Keratinocyte (primary cell): ENCODE measurements at regions not wholly inside any gene's neighbourhood (a gene's known extent, or its start where the extent isn't known, plus 50 kb on each side); places are given as distances from the start of the nearest gene placed in this dataset.

Experiments
- DNase-seq: peaks from one replicate; pipeline ENCODE4 v3.0.0-alpha.2; 2011; ENCODE audit warnings: low read depth, missing footprints, low spot score
- FAIRE-seq: peaks from 2 replicates; lab custom pipeline; 2011; peaks lifted over from hg19 to GRCh38; lab: Jason Lieb, UNC
- H2AFZ ChIP-seq: 2 replicates; pipeline ENCODE4 v1.6.0; 2012; ENCODE audit warnings: low read length, control low read depth, inconsistent platforms; ENCODE audit not compliant: control insufficient read depth
- H3K27ac ChIP-seq: 2 replicates; pipeline ENCODE4 v1.5.1; 2011; ENCODE audit warnings: low read length; ENCODE audit not compliant: control insufficient read depth, insufficient read depth
- H3K27me3 ChIP-seq: 3 replicates; pipeline ENCODE4 v1.6.0; 2011; ENCODE audit warnings: low read length; ENCODE audit not compliant: control insufficient read depth, insufficient read depth; ENCODE audit errors: extremely low read depth
- H3K36me3 ChIP-seq, 2 experiments: 2 replicates in 1 of 2; 3 replicates in 1 of 2; pipeline ENCODE4 v1.5.1; 2011; ENCODE audit warnings: low read length in 2 of 2, mild to moderate bottlenecking in 1 of 2; ENCODE audit not compliant: control insufficient read depth in 2 of 2, insufficient read depth in 2 of 2; ENCODE audit errors: extremely low read depth in 1 of 2
- H3K4me1 ChIP-seq: 3 replicates; pipeline ENCODE4 v1.5.1; 2011; ENCODE audit warnings: low read length; ENCODE audit not compliant: control insufficient read depth, insufficient read depth; ENCODE audit errors: extremely low read depth
- H3K4me2 ChIP-seq: 3 replicates; pipeline ENCODE4 v1.6.0; 2011; ENCODE audit warnings: low read depth, low read length; ENCODE audit not compliant: control insufficient read depth, insufficient read depth; ENCODE audit errors: extremely low read depth
- H3K4me3 ChIP-seq, 3 experiments: fragments of 200-600 bp in 1 of 3; sonication (generic) in 1 of 3; 2 replicates in 2 of 3; 3 replicates in 1 of 3; pipeline ENCODE4 v1.5.1; 2011 to 2016; ENCODE audit warnings: low read length in 3 of 3, mild to moderate bottlenecking in 3 of 3, control low read depth in 2 of 3, inconsistent platforms in 1 of 3, low read depth in 1 of 3, mixed read lengths in 1 of 3, mixed run types in 1 of 3, moderate library complexity in 1 of 3; ENCODE audit not compliant: control insufficient read depth in 2 of 3, insufficient read depth in 2 of 3; ENCODE audit errors: extremely low read depth in 1 of 3
- H3K79me2 ChIP-seq: 2 replicates; pipeline ENCODE4 v1.6.0; 2012; ENCODE audit warnings: low read length; ENCODE audit not compliant: control insufficient read depth, insufficient read depth
- H3K9ac ChIP-seq: 3 replicates; pipeline ENCODE4 v1.6.0; 2011; ENCODE audit warnings: low read length; ENCODE audit not compliant: control insufficient read depth, insufficient read depth; ENCODE audit errors: extremely low read depth
- H3K9me1 ChIP-seq: 3 replicates; pipeline ENCODE4 v1.6.0; 2011; ENCODE audit warnings: low read length; ENCODE audit not compliant: control insufficient read depth, insufficient read depth; ENCODE audit errors: extremely low read depth
- H3K9me3 ChIP-seq: 2 replicates; pipeline ENCODE4 v1.5.1; 2012; ENCODE audit warnings: low read depth, low read length; ENCODE audit not compliant: control insufficient read depth
- H4K20me1 ChIP-seq: 3 replicates; pipeline ENCODE4 v1.6.0; 2011; ENCODE audit warnings: low read length; ENCODE audit not compliant: control insufficient read depth, insufficient read depth; ENCODE audit errors: extremely low read depth
- EZH2 ChIP-seq: IDR thresholded peaks from one replicate; pipeline ENCODE4 v1.6.1; 2012; ENCODE audit warnings: inconsistent platforms, mild to moderate bottlenecking, low read length, moderate library complexity
- dilution Hi-C: fragments of 300-500 bp; cut with MboI; formaldehyde crosslinking; loops from one replicate; pipeline ENCODE4 v1.7.0; 2020; ENCODE audit warnings: low sequenced_read_pairs; ENCODE audit not compliant: extremely low pct_ligation_motif_present
- TF ChIP-seq, protein P1 (sequence below), 3 experiments: IDR thresholded peaks in 1 of 3; conservative IDR thresholded peaks in 1 of 3; optimal IDR thresholded peaks in 1 of 3; 2 replicates in 2 of 3; 3 replicates in 1 of 3; pipeline versions ENCODE3 to v1.5.1; 2011; ENCODE audit warnings: low read length in 3 of 3, mild to moderate bottlenecking in 3 of 3, moderate library complexity in 2 of 3, control low read depth in 1 of 3, inconsistent platforms in 1 of 3; ENCODE audit not compliant: insufficient read depth in 2 of 3; ENCODE audit errors: extremely low read depth in 1 of 3

DNA sequence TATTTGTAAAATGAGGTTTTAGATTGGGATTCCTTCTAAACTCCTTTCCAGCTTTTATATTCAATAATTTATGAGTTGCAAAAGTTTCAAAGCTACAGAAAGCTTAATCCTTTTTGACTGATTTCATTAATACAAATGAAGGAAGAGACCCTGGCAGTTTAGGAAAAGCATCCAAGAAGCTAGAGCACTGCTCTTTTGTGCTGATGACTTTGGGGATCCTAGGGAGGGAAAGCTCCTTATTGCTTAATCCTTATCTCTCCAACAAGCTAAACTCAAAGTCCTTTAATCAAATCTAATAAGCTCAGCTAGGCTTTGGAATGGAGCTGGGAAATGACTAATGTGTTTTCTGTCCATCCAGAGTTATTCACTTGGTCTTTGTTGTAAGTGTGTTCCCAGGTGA lies 285.4 kb downstream of the ACTR3B start:
- dilution Hi-C loops = no loop called here
- Histone ChIP-seq H3K4me2 (no peak overlapping the region), H3K4me1 (no peaks in the 10 kb centered on the region), H3K36me3 (no peaks in the 10 kb centered on the region), H3K9me1 (no peaks in the 10 kb centered on the region), H3K27ac (no peak overlapping the region), H3K9ac (no peak overlapping the region), H3K4me3 (no peak overlapping the region), H4K20me1 (no peaks in the 10 kb centered on the region), H3K79me2 (no peaks in the 10 kb centered on the region), H3K27me3 (no peaks in the 10 kb centered on the region), H3K9me3 (peaks cover 7% of the 10 kb centered on the region), H2AFZ (no peak overlapping the region)
- FAIRE-seq (no peak), DNase-seq (no peak)
- TF ChIP-seq, protein P1, sequence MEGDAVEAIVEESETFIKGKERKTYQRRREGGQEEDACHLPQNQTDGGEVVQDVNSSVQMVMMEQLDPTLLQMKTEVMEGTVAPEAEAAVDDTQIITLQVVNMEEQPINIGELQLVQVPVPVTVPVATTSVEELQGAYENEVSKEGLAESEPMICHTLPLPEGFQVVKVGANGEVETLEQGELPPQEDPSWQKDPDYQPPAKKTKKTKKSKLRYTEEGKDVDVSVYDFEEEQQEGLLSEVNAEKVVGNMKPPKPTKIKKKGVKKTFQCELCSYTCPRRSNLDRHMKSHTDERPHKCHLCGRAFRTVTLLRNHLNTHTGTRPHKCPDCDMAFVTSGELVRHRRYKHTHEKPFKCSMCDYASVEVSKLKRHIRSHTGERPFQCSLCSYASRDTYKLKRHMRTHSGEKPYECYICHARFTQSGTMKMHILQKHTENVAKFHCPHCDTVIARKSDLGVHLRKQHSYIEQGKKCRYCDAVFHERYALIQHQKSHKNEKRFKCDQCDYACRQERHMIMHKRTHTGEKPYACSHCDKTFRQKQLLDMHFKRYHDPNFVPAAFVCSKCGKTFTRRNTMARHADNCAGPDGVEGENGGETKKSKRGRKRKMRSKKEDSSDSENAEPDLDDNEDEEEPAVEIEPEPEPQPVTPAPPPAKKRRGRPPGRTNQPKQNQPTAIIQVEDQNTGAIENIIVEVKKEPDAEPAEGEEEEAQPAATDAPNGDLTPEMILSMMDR (optimal IDR thresholded peaks at IDR 0.05 in 1 of 3, IDR thresholded peaks at IDR 0.05 in 1 of 3, conservative IDR thresholded peaks at IDR 0.05 in 1 of 3; ENCODE audit: extremely low read depth in 1 of 3, insufficient read depth in 2 of 3, low read length in 3 of 3) = no peak
- TF ChIP-seq EZH2 = no peak

DNA sequence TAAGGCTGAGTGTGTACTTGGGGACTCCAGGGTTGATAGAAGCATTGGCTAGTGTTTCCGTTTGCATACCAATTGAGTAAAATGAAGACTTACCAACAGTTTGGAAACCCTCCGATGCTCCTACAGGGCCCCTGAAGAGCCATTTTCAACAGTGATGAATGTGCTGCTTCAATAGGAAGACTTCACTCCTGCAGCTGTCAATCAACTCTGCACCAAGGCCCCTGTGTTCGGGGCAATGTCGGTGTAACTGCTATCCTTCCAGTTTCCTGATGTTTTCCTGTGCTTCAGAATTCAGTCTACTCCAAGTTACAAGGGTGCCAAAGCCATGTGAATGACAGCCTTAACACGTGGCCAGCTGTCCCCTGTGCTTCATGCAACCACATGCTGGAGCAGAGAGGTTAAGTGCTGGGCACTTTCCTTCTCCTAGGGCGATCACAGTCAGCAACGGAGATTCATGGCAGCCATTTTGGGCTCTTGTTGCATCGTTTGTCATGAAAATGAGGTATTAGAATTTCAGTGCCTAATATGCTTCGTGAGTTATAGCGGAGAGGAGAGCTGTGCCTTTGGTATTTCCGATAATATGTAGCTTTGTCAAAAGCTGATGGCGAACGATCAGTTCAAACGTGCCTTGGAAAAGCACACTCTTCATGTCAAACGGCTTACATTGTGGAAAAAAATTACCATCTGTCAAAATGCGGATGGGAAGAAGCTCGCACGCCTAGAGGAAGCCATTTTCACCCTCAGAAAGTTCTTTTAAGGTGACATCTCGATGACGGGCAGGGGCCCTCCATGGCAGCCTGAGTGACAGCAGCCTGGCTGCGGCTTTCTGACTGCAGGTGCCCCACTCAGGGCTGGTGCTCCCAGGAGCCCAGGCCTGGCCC lies 287.8 kb downstream of the ACTR3B start:
- Histone ChIP-seq H3K4me2 (no peak overlapping the region), H3K27me3 (no peaks in the 10 kb centered on the region), H3K79me2 (no peaks in the 10 kb centered on the region), H3K9me3 (peaks cover 7% of the 10 kb centered on the region), H3K4me3 (no peak overlapping the region), H2AFZ (no peak overlapping the region), H3K27ac (no peak overlapping the region), H3K36me3 (no peaks in the 10 kb centered on the region), H3K4me1 (no peaks in the 10 kb centered on the region), H3K9ac (no peak overlapping the region), H3K9me1 (no peaks in the 10 kb centered on the region), H4K20me1 (no peaks in the 10 kb centered on the region)
- dilution Hi-C loops = no loop called here
- FAIRE-seq = no peak
- no peak for DNase-seq
- no peak for TF ChIP-seq EZH2
- TF ChIP-seq, protein P1 (optimal IDR thresholded peaks at IDR 0.05 in 1 of 3, IDR thresholded peaks at IDR 0.05 in 1 of 3, conservative IDR thresholded peaks at IDR 0.05 in 1 of 3; ENCODE audit: extremely low read depth in 1 of 3, insufficient read depth in 2 of 3, low read length in 3 of 3) = no peak
